Choroid plexus epithelial cell (primary cell): ENCODE measurements at regions not wholly inside any gene's neighbourhood (a gene's known extent, or its start where the extent isn't known, plus 50 kb on each side); places are given as distances from the start of the nearest gene placed in this dataset.

ENCODE experiments used
- DNase-seq: peaks from one replicate; pipeline ENCODE4 v3.0.0-alpha.2; 2010; ENCODE audit warnings: low read depth
- H3K4me3 ChIP-seq: 2 replicates; pipeline ENCODE4 v1.5.1; 2011; ENCODE audit warnings: low read depth, mild to moderate bottlenecking, control low read depth, low read length, moderate library complexity
- TF ChIP-seq, protein P1 (sequence below): conservative IDR thresholded peaks from 2 replicates; pipeline ENCODE4 v1.5.1; 2011; ENCODE audit warnings: low read depth, mild to moderate bottlenecking, control low read depth, inconsistent platforms, low read length, moderate library complexity

GRCh38 chr2:51472300-51472699 is 440.4 kb upstream of the NRXN1 start:
- H3K4me3 ChIP-seq = no peak overlapping the region
- DNase-seq = no peak
- TF ChIP-seq, protein P1, sequence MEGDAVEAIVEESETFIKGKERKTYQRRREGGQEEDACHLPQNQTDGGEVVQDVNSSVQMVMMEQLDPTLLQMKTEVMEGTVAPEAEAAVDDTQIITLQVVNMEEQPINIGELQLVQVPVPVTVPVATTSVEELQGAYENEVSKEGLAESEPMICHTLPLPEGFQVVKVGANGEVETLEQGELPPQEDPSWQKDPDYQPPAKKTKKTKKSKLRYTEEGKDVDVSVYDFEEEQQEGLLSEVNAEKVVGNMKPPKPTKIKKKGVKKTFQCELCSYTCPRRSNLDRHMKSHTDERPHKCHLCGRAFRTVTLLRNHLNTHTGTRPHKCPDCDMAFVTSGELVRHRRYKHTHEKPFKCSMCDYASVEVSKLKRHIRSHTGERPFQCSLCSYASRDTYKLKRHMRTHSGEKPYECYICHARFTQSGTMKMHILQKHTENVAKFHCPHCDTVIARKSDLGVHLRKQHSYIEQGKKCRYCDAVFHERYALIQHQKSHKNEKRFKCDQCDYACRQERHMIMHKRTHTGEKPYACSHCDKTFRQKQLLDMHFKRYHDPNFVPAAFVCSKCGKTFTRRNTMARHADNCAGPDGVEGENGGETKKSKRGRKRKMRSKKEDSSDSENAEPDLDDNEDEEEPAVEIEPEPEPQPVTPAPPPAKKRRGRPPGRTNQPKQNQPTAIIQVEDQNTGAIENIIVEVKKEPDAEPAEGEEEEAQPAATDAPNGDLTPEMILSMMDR = no peak

DNA sequence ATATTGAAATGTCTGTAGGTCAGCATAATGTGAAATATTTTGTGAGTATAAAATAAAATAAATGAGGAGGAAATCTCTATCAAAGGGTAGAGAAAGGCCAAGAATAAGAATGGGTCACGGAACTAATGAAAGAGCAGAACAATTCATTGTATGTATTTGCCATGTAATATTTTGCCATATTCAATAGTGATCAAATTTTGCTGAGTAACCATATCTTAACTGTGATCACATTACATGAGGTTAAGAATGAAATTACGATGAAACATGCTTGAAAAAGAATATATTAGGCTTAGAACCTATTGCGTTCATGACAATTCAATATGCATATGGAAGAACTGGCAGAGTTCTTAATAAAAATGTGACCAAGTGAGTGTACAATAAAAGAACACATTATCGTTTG is 437.2 kb upstream of the NRXN1 start:
- TF ChIP-seq, protein P1 = no peak
- no peak for DNase-seq
- no peak overlapping the region for H3K4me3 ChIP-seq

- H3K4me3 ChIP-seq = no peak overlapping the region
- no peak for DNase-seq
- TF ChIP-seq, protein P1 = no peak
Measured at GRCh38 chr2:51465326-51465725, 433.4 kb upstream of the NRXN1 start.

DNA sequence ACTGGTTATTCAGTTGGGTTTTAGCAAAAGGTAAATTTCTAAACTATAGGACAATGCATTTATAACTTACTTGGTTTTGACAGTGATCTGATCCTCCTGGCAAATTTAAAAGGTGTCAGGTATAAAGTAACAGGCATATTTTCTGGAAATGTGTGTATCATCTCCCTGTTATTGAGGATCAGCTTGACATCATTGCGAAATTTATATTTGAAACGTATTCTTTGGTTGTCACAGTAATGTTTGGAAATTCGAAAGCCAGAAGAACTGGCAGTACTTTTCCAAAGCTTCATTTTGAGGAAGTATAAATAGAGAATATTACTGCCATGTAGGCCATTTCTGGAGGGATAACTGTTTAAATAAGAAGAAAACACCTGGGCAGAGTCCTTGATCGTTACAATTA is 422.2 kb upstream of the NRXN1 start:
- TF ChIP-seq, protein P1 = no peak
- DNase-seq = no peak
- no peak overlapping the region for H3K4me3 ChIP-seq

DNA sequence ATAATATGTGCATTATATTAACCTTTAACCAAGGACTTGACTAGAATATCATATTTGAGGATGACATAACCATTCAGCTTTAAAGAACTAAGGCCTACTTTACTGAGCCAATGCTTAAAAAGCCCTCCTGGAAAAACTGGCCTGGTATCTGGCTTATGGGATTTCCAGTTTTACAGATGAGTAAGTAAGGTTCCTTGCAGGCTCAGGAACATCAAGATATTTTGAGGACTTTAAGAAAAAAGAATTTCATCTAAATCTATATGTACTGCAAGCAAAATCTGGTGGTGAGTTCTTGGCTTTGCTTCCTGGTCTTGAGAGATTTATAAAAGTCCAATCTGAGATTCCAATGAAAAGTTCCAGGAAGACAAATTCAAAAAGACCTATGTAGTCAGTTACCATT is 417.0 kb upstream of the NRXN1 start:
- H3K4me3 ChIP-seq = no peak overlapping the region
- TF ChIP-seq, protein P1 = no peak
- DNase-seq = no peak

DNA sequence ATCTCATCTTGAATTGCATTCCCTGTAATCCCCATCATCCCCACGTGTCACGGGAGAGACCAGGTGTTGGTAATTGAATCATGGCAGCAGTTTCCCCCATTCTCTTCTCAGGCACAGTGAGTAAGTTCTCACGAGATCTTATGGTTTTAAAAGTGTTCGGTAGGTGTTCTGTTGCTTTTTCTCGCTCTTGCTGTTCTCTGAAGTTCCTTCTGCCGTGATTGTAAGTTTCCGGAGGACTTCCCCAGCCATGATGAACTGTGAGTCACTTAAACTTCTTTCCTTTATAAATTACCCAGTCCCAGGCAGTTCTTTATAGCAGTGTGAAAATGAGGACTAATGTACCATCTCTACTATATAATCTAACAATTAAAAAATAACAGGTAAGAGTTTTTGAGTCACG is 409.9 kb upstream of the NRXN1 start:
- H3K4me3 ChIP-seq = no peak overlapping the region
- TF ChIP-seq, protein P1 = no peak
- no peak for DNase-seq

DNA sequence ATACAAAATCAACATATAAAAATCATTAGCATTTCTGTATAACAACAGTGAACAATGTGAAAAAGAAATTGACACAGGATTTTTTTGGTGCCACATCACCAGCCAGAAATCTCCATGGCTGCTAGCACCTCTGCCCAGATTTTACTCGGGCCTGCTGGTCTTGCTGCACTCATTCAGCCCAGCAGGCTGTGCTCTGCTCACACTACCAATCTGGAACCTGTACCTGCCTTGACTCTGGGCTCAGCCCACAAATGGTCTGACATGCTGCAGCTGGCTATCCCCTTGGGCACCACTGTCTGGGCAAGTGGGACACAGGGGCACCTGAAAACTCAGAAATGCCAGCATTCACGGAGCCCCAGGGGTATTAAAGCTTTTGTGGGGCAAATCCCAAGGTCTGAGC is 392.5 kb upstream of the NRXN1 start:
- H3K4me3 ChIP-seq = no peak overlapping the region
- DNase-seq = peak; percentile 24
- TF ChIP-seq, protein P1 = peak; percentile 46
